Peyer's patch (tissue), 4 donors: ENCODE measurements at regions not wholly inside any gene's neighbourhood (a gene's known extent, or its start where the extent isn't known, plus 50 kb on each side); places are given as distances from the start of the nearest gene placed in this dataset.

Experiments used
- POLR2A ChIP-seq, 2 donors: fragments of 450-650 bp; IDR thresholded peaks; one replicate each; pipeline ENCODE4 v1.5.1; 2017; ENCODE audit warnings: antibody characterized with exemption in 2 of 2, mild to moderate bottlenecking in 2 of 2, moderate library complexity in 2 of 2
- TF ChIP-seq, protein P1 (sequence below), 6 experiments: fragments of 450-650 bp in 4 of 6; fragments of 200-600 bp in 2 of 6; sonication (generic) in 1 of 6; IDR thresholded peaks; one replicate each; pipeline ENCODE4 v1.5.1; 2017 to 2019; ENCODE audit warnings: antibody characterized with exemption in 6 of 6, mild to moderate bottlenecking in 3 of 6, moderate library complexity in 1 of 6

DNA sequence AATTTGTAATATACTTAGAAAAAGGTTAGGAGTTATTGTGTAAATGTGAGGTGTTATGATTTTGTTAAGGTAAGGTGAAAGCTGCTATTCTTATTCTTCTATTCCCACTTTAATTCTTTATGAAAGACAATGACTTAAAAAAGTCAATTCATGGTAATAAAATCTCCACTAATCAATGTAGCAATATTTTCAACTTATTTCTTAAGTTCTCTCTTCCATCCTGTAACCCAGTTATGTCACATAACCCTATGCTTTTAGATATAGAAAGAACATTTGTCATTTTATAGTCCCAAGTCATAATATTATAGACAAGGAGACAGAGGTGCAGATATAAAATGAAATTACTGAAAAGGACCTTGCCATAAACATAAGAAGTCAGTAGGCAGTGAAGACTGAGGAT lies 157.9 kb upstream of the SLC7A11 start:
- TF ChIP-seq, protein P1, sequence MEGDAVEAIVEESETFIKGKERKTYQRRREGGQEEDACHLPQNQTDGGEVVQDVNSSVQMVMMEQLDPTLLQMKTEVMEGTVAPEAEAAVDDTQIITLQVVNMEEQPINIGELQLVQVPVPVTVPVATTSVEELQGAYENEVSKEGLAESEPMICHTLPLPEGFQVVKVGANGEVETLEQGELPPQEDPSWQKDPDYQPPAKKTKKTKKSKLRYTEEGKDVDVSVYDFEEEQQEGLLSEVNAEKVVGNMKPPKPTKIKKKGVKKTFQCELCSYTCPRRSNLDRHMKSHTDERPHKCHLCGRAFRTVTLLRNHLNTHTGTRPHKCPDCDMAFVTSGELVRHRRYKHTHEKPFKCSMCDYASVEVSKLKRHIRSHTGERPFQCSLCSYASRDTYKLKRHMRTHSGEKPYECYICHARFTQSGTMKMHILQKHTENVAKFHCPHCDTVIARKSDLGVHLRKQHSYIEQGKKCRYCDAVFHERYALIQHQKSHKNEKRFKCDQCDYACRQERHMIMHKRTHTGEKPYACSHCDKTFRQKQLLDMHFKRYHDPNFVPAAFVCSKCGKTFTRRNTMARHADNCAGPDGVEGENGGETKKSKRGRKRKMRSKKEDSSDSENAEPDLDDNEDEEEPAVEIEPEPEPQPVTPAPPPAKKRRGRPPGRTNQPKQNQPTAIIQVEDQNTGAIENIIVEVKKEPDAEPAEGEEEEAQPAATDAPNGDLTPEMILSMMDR (IDR thresholded peaks at IDR 0.05): no peak
- TF ChIP-seq POLR2A (IDR thresholded peaks at IDR 0.05): no peak
